GM19395 (cell line): ENCODE measurements at regions not wholly inside any gene's neighbourhood (a gene's known extent, or its start where the extent isn't known, plus 50 kb on each side); places are given as distances from the start of the nearest gene placed in this dataset.
"Not testable (repeated sequence)": the region's sequence is repeated elsewhere in the genome, so short reads cannot be mapped to it uniquely, and the experiment has no call there.

Experiments used
- ATAC-seq: cut with Tn5 transposase; IDR thresholded peaks from one replicate; pipeline ENCODE4 v1.9.1; 2021; ENCODE audit warnings: mild to moderate bottlenecking, moderate library complexity; ENCODE audit not compliant: unreplicated experiment

DNA sequence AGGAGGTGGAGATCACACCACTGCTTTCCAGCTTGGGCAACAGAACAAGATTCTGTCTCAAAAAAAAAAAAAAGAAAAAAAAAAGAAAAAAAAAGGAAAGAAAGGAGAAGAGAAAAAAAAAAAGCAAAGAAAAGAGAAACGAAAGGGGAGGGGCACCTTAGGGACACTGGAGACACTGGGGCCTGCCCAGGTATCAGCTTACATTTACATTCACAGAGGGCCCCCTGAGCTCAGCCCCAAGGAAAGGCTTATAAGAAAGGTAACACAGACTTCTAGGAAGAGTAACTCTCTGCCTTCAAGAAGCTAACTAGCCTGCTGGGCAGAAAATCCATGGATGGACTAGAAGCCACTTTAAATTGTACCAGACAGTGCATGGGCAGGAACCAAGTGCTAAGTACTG lies 108.8 kb downstream of the NPY start:
- ATAC-seq, result no peak

DNA sequence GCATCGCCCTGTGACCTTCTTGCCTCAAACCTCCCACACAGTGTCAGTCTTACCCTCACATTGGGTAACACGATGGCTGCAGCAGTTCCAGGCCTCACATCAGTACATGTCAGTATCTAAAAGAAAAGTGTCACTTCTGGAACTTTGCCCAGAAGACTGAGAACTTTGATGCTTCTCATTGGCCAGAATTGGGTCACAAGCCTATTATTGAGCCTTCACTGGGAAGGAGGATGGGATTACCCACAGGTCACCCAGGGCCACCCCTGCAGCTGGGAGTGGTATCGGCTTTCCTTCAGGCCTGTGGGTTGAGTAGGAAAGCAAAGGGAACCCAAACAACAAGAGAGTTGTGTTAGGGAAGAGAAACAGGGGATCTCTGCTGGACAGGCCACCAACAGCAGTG lies 111.5 kb downstream of the NPY start:
- ATAC-seq, result no peak

DNA sequence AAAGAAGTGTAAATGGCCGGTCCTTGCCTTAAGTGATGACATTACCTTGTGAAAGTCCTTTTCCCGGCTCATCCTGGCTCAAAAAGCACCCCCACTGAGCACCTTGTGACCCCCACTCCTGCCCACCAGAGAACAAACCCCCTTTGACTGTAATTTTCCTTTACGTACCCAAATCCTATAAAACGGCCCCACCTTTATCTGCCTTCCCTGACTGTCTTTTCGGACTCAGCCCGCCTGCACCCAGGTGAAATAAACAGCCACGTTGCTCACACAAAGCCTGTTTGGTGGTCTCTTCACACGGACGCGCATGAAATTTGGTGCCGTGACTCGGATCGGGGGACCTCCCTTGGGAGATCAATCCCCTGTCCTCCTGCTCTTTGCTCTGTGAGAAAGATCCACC lies 112.4 kb downstream of the NPY start:
- ATAC-seq, result not testable (repeated sequence)

- ATAC-seq, result peak; percentile 77
These were observed 117.9 kb downstream of the NPY start for GRCh38 chr7:24401628-24402593.

GRCh38 chr7:24402655-24403054 lies 118.7 kb downstream of the NPY start:
- no peak for ATAC-seq

- ATAC-seq, result no peak
These were observed 119.6 kb downstream of the NPY start for GRCh38 chr7:24403557-24403956.

GRCh38 chr7:24404315-24404714 lies 120.3 kb downstream of the NPY start:
- ATAC-seq, result no peak

DNA sequence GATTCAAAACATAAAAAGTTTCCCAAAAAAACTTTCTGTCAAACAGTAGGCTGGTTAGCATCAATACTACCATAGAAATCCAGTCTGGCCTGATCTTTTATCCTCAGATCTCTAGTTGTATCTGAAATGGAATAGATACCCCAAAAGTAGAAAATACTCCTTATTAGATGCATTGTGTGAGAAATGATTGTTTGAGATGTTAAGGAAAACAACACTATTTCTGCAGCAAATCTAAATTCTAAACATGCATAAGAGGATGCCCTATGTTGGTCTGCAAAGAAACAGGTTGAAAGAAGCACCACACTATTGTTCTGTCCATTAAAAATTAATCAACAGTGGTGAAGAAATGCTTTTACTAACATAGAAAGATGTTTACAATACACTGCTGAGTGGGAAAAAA lies 121.0 kb downstream of the NPY start:
- ATAC-seq, result no peak

DNA sequence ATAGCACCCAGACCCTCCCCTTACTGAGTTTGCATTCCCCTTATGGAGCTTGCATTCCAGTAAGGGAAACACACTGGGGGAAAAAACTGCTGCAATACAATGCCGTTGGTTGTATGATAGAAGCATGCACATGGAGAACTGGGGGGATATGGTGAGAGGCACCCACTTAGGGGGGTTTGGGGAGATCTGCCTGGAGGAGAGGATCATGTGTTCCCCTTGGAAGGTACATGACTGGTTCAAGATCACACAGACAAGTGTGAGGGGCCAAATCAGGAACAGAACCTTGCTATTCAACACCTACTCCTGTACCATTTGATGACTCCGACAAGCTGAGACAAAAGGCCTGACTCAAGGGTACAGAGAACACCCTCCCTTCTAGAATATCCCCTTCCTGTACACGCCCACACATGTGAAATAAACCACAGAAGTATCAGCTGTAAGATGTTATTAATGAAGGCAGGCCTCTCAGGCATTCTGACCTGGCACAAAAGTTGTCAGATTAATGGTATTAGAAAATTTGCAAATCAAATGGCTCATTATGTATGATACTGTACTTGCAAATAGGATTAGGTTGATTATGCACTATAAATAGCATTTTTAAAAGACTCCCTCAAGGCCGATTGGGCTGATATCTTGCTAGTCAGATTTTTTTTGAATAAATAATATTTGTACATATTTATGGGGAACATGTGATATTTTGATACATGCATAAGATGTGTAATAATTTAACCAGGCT lies 122.2 kb downstream of the NPY start:
- ATAC-seq, result peak; percentile 77

DNA sequence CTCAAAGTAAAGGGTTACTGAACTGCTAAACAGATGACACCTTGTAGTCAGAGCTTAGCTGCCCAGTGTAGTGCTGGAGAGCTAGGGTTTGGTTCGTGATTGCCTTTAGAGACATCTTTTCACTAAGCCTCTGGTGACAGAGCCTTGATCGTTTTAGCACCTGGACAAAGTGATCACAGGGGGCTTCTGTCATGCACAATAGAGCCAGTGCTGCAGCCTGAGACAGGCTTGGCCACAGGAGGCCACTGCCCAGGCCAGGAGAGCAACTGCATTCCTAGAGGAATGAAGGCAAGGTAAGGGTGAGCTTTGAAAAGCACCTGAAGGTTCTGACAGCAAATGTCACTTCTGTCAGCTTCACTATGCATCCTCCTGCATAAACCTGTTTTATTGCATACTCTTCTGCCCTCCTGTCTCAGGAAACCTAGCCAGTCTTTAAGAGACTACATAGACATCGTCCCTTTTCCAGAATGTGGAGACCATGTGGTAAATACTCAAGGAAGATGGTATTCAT lies 122.9 kb downstream of the NPY start:
- ATAC-seq, result no peak

GRCh38 chr7:24407965-24408364 lies 124.0 kb downstream of the NPY start:
- ATAC-seq, result no peak

- no peak for ATAC-seq
These were observed 124.9 kb downstream of the NPY start for GRCh38 chr7:24408798-24409430.

- ATAC-seq, result no peak
These were observed 125.5 kb downstream of the NPY start for GRCh38 chr7:24409431-24410024.

- ATAC-seq, result no peak
These were observed 127.2 kb downstream of the NPY start for GRCh38 chr7:24411226-24411625.

- ATAC-seq, result no peak
These were observed 133.6 kb downstream of the NPY start for GRCh38 chr7:24417526-24418120.

DNA sequence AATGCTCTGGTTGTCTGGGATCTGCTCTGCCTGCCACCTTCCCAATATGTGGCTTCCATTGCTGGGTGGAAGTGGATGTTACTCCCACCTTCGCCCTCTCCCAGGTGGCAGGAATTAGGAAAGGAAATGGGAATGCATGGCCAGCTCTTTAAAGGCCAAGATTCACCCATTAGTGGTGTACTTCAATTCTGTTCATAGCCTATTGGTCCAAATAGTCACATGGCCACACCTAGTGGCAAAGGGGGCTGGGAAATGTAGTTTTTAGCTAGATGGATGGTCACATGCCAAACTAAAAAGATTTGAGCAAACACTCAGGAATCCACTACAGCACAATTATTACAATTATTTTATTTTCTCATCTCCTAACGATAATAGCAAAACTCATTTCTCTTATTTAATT lies 135.1 kb downstream of the NPY start:
- peak; percentile 61 for ATAC-seq

- ATAC-seq, result no peak
These were observed 135.5 kb downstream of the NPY start for GRCh38 chr7:24419511-24419910.

DNA sequence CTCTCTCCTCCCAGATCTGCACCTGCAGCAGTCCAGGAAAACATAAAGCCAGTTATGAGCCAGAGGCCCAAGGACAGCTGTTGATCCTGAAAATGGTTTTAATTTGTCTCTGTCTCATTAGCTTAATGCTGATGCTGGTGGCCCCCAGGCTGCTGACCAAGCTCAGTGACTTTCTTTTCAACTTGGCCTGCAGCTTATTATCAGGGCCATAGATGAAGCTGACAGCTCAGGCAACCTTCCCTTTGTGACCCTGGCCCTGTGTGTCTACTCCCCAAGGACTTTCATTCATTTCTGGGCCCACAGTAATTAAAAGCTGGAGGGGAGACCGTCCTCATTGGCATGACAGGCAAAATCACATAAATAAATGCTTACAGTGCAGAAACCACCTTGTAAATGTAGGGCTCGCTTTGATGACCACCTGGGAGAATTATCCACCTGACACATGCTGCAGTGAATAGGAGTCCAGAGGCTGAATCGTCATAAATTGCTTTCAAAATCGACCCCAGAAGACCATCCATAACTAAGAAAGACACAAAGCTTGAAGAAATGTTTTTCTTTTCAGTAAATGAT lies 138.5 kb downstream of the NPY start:
- ATAC-seq, result no peak

GRCh38 chr7:24425664-24426063 lies 141.7 kb downstream of the NPY start:
- no peak for ATAC-seq

GRCh38 chr7:24427048-24427447 lies 143.1 kb downstream of the NPY start:
- ATAC-seq, result no peak
